ENCODE measurements at regions not wholly inside any gene's neighbourhood (a gene's known extent, or its start where the extent isn't known, plus 50 kb on each side); places are given as distances from the start of the nearest gene placed in this dataset.
"Not testable (repeated sequence)": the region's sequence is repeated elsewhere in the genome, so short reads cannot be mapped to it uniquely, and the experiment has no call there.

DNA sequence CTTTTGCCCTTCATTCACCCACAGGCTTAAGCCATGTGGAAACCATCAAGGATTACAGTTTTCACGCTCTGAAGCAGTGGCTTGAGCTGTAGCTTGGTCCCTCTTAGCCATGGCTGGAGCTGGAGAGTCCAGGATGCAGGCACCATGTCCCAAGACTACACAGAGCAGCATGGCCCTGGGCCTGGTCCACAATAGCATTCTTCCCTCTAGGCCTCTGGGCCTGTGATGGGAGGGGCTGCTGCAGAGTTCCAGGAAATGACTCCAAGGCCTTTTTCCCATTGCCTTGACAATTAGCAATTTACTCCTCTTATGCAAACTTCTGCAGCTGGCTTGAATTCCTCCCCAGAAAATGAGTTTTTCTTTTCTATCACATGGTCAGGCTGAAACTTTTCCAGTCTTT is 211.3 kb downstream of the RERGL start:
- Histone ChIP-seq H3K27ac (no peak overlapping the region), H3K27me3 (ENCODE audit: insufficient read depth in 3 of 3, low read length in 2 of 3) (no peaks in the 10 kb centered on the region), H3K9me3 (peaks cover 4% of the 10 kb centered on the region), H3K36me3 (ENCODE audit: insufficient read depth in 1 of 2, low read depth in 1 of 2) (no peaks in the 10 kb centered on the region), H3K4me3 (no peak overlapping the region), H3K4me1 (no peaks in the 10 kb centered on the region)
- DNase-seq (no peak), ATAC-seq (no peak)
- intact Hi-C loops (cut with DNase I): no loop called here
- TF ChIP-seq CTCF (IDR thresholded peaks at IDR 0.05): no peak
- WGBS, 3 donors: 35 to 56% (median 44%) methylated on average over 1 of the region's 1 CpG

DNA sequence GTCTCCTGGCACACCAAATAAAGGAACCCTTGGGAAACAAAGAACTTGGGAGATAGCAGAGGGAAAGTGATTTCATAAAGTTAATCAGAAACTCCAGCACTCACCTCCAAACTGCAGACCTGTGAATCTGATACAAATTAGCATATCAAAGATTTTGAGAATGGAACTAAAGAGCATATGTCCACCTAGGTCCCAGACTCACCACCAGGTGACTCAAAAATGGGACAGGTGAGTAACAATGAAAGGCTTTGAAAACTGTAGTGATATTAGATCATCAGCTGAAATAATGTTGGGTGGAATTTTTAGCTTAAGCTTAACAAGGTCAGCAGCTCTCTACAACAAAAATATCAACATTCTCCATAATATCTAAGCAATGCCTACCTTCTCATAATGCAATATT is 214.8 kb downstream of the RERGL start:
- TF ChIP-seq CTCF (IDR thresholded peaks at IDR 0.05): no peak
- ATAC-seq: no peak
- no peaks in the 10 kb centered on the region for H3K4me1 ChIP-seq
- DNase-seq: no peak
- H3K36me3 ChIP-seq (ENCODE audit: insufficient read depth in 1 of 2, low read depth in 1 of 2): no peaks in the 10 kb centered on the region
- no peaks in the 10 kb centered on the region for H3K27me3 ChIP-seq (ENCODE audit: insufficient read depth in 3 of 3, low read length in 2 of 3)
- H3K27ac ChIP-seq: no peak overlapping the region
- intact Hi-C loops (cut with DNase I): no loop called here
- no peak overlapping the region for H3K4me3 ChIP-seq
- H3K9me3 ChIP-seq: peaks cover 4% of the 10 kb centered on the region

GRCh38 chr12:17866802-17867201 is 223.2 kb downstream of the RERGL start:
- H3K9me3 ChIP-seq: peaks cover 2% of the 10 kb centered on the region
- DNase-seq (no peak), ATAC-seq (no peak)
- intact Hi-C loops (cut with DNase I): no loop called here
- WGBS, 3 donors: 73 to 78% (median 75%) methylated on average over 2 of the region's 2 CpGs
- no peak overlapping the region for H3K4me3 ChIP-seq
- TF ChIP-seq CTCF (IDR thresholded peaks at IDR 0.05): no peak
- H3K4me1 ChIP-seq: no peaks in the 10 kb centered on the region
- H3K27ac ChIP-seq: no peak overlapping the region
- H3K36me3 ChIP-seq (ENCODE audit: insufficient read depth in 1 of 2, low read depth in 1 of 2): no peaks in the 10 kb centered on the region
- no peaks in the 10 kb centered on the region for H3K27me3 ChIP-seq (ENCODE audit: insufficient read depth in 3 of 3, low read length in 2 of 3)

GRCh38 chr12:17855548-17855947 is 234.4 kb downstream of the RERGL start:
- H3K4me1 ChIP-seq; H3K27ac ChIP-seq; H3K27me3 ChIP-seq (ENCODE audit: insufficient read depth in 3 of 3, low read length in 2 of 3); intact Hi-C loops (cut with DNase I); ATAC-seq; H3K36me3 ChIP-seq (ENCODE audit: insufficient read depth in 1 of 2, low read depth in 1 of 2); DNase-seq; H3K9me3 ChIP-seq; H3K4me3 ChIP-seq: not testable (repeated sequence)
- 91 to 94% (median 93%) methylated on average over 24 of the region's 24 CpGs for WGBS, 3 donors

DNA sequence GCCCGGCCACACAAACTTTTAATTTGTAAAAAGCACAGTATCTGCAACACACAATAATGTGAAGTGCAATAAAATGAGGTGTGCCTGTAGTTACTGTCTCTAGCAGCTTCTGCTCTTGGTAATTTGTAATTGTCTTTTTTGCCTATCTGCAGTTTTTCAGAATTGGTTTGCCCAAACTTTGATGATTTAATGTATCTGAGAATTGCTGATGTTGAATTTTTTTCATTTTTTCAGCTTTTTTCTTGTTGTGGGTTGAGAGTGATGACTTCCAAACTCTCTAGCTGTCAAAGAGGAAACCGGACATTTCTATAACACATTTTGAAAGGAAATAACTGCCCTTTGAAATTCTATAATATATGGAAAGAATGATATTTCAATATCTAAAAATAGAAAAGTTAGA is 236.9 kb downstream of the RERGL start:
- intact Hi-C loops (cut with DNase I): loop anchor here in 1 of 2 donors (2.0 kb wide), 1 partner anchor 86 kb away; no protein-coding TSS in a partner anchor
- H3K4me3 ChIP-seq: no peak overlapping the region
- 87 to 93% (median 90%) methylated on average over 2 of the region's 2 CpGs for WGBS, 3 donors
- H3K36me3 ChIP-seq (ENCODE audit: insufficient read depth in 1 of 2, low read depth in 1 of 2): no peaks in the 10 kb centered on the region
- peaks cover 4% of the 10 kb centered on the region for H3K9me3 ChIP-seq
- no peak for TF ChIP-seq CTCF (IDR thresholded peaks at IDR 0.05)
- H3K4me1 ChIP-seq: no peaks in the 10 kb centered on the region
- H3K27me3 ChIP-seq (ENCODE audit: insufficient read depth in 3 of 3, low read length in 2 of 3): no peaks in the 10 kb centered on the region
- DNase-seq: no peak
- no peak overlapping the region for H3K27ac ChIP-seq
- no peak for ATAC-seq
